ENCODE measurements at regions not wholly inside any gene's neighbourhood (a gene's known extent, or its start where the extent isn't known, plus 50 kb on each side); places are given as distances from the start of the nearest gene placed in this dataset.

- H3K27me3 ChIP-seq (ENCODE audit: control insufficient read depth in 2 of 2, insufficient read depth in 1 of 2, low read length in 1 of 2), result no peaks in the 10 kb centered on the region
- no peak for DNase-seq (ENCODE audit: low read depth in 6 of 9, low spot score in 9 of 9)
- H3K27ac ChIP-seq (ENCODE audit: low read depth in 1 of 2, low read length in 1 of 2), result no peak overlapping the region
- no peak overlapping the region for H3K4me3 ChIP-seq (ENCODE audit: low read length in 2 of 2)
- no peaks in the 10 kb centered on the region for H3K36me3 ChIP-seq (ENCODE audit: control insufficient read depth in 2 of 2, insufficient read depth in 2 of 2, low read length in 1 of 2)
- H3K9me3 ChIP-seq (ENCODE audit: control insufficient read depth in 2 of 2, insufficient read depth in 1 of 2, low read length in 1 of 2), result no peaks in the 10 kb centered on the region
- WGBS, result 67% methylated on average over 1 of the region's 1 CpG
- no peaks in the 10 kb centered on the region for H3K4me1 ChIP-seq (ENCODE audit: control insufficient read depth in 2 of 2, insufficient read depth in 2 of 2, low read length in 2 of 2)
Measured at GRCh38 chr1:218048828-218049420, 236.2 kb upstream of the RRP15 start.

DNA sequence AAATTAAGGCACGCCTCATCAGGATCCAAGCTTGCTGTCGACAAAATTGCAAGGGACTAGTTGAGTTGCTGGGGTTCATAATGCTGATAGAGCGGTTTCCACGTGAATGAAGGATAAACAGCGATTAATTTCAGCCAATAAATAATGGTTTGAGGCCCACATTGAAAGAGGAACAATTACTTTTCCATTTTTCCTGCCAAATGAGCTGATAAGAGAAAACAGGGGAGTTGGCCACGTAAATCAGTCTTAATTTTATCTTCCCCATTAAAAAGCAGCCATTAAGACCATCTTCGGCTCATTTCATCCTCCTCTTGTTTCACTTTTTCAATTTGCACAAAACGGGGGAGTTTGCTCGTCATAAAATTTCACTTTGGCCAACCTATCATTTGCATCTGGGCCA lies 235.5 kb upstream of the RRP15 start:
- Histone ChIP-seq H3K4me3 (ENCODE audit: low read length in 2 of 2) (no peak overlapping the region), H3K27ac (ENCODE audit: low read depth in 1 of 2, low read length in 1 of 2) (no peak overlapping the region), H3K36me3 (ENCODE audit: control insufficient read depth in 2 of 2, insufficient read depth in 2 of 2, low read length in 1 of 2) (no peaks in the 10 kb centered on the region), H3K9me3 (ENCODE audit: control insufficient read depth in 2 of 2, insufficient read depth in 1 of 2, low read length in 1 of 2) (no peaks in the 10 kb centered on the region), H3K4me1 (ENCODE audit: control insufficient read depth in 2 of 2, insufficient read depth in 2 of 2, low read length in 2 of 2) (no peaks in the 10 kb centered on the region), H3K27me3 (ENCODE audit: control insufficient read depth in 2 of 2, insufficient read depth in 1 of 2, low read length in 1 of 2) (no peaks in the 10 kb centered on the region)
- no peak for DNase-seq (ENCODE audit: low read depth in 6 of 9, low spot score in 9 of 9)
- 74% methylated on average over 9 of the region's 9 CpGs for WGBS

DNA sequence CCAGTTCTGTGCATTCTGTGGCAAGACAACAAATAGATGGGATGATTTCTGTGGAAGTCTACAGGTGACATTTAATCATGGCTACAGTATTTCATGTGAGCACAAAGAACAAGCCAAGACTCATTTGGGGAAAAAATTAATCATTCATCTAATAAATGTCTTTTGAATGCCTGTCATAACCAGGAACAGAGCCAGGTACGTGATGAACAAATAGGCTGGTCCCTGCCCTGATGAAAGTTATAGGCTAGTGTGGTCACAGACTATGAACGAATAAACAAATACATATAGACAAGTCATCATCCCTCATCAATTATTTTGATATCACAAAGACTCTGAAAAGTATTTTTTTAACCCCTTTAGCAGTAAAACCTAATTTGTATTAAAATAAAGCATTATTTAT lies 226.4 kb upstream of the RRP15 start:
- no peaks in the 10 kb centered on the region for H3K27me3 ChIP-seq (ENCODE audit: control insufficient read depth in 2 of 2, insufficient read depth in 1 of 2, low read length in 1 of 2)
- H3K4me1 ChIP-seq (ENCODE audit: control insufficient read depth in 2 of 2, insufficient read depth in 2 of 2, low read length in 2 of 2), result no peaks in the 10 kb centered on the region
- H3K27ac ChIP-seq (ENCODE audit: low read depth in 1 of 2, low read length in 1 of 2), result no peak overlapping the region
- no peaks in the 10 kb centered on the region for H3K9me3 ChIP-seq (ENCODE audit: control insufficient read depth in 2 of 2, insufficient read depth in 1 of 2, low read length in 1 of 2)
- no peak overlapping the region for H3K4me3 ChIP-seq (ENCODE audit: low read length in 2 of 2)
- no peaks in the 10 kb centered on the region for H3K36me3 ChIP-seq (ENCODE audit: control insufficient read depth in 2 of 2, insufficient read depth in 2 of 2, low read length in 1 of 2)
- 79% methylated on average over 2 of the region's 2 CpGs for WGBS
- no peak for DNase-seq (ENCODE audit: low read depth in 6 of 9, low spot score in 9 of 9)

DNA sequence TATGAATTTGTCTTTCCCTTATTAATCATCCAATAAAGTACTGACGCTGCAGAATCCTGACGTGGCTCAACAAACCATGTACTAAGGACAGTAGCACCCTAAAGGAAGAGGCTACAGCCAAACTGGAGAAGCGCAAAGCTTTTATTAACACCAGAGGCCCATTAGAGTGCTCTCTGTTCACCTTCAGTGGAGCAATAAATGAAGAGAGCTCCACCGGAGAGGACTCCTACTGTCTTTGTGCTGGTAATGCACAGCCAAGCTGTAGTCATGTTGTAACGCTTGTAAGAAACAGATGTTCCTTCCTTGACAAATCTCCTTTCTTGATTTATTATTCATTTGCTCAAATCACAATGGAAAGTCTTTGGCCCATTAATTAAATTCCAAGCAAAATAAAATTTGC lies 220.7 kb upstream of the RRP15 start:
- 89% methylated on average over 5 of the region's 5 CpGs for WGBS

GRCh38 chr1:218066332-218066731 lies 218.8 kb upstream of the RRP15 start:
- WGBS, result 80% methylated on average over 3 of the region's 3 CpGs
- no peaks in the 10 kb centered on the region for H3K4me1 ChIP-seq (ENCODE audit: control insufficient read depth in 2 of 2, insufficient read depth in 2 of 2, low read length in 2 of 2)
- no peaks in the 10 kb centered on the region for H3K9me3 ChIP-seq (ENCODE audit: control insufficient read depth in 2 of 2, insufficient read depth in 1 of 2, low read length in 1 of 2)
- no peaks in the 10 kb centered on the region for H3K36me3 ChIP-seq (ENCODE audit: control insufficient read depth in 2 of 2, insufficient read depth in 2 of 2, low read length in 1 of 2)
- no peak overlapping the region for H3K4me3 ChIP-seq (ENCODE audit: low read length in 2 of 2)
- DNase-seq (ENCODE audit: low read depth in 6 of 9, low spot score in 9 of 9), result no peak
- no peak overlapping the region for H3K27ac ChIP-seq (ENCODE audit: low read depth in 1 of 2, low read length in 1 of 2)
- no peaks in the 10 kb centered on the region for H3K27me3 ChIP-seq (ENCODE audit: control insufficient read depth in 2 of 2, insufficient read depth in 1 of 2, low read length in 1 of 2)

More for the DNA sequence above, 220.7 kb upstream of the RRP15 start:
- DNase-seq (ENCODE audit: low read depth in 6 of 9, low spot score in 9 of 9), result no peak
- Histone ChIP-seq H3K27ac (ENCODE audit: low read depth in 1 of 2, low read length in 1 of 2) (no peak overlapping the region), H3K4me1 (ENCODE audit: control insufficient read depth in 2 of 2, insufficient read depth in 2 of 2, low read length in 2 of 2) (no peaks in the 10 kb centered on the region), H3K9me3 (ENCODE audit: control insufficient read depth in 2 of 2, insufficient read depth in 1 of 2, low read length in 1 of 2) (no peaks in the 10 kb centered on the region), H3K4me3 (ENCODE audit: low read length in 2 of 2) (no peak overlapping the region), H3K36me3 (ENCODE audit: control insufficient read depth in 2 of 2, insufficient read depth in 2 of 2, low read length in 1 of 2) (no peaks in the 10 kb centered on the region), H3K27me3 (ENCODE audit: control insufficient read depth in 2 of 2, insufficient read depth in 1 of 2, low read length in 1 of 2) (no peaks in the 10 kb centered on the region)

GRCh38 chr1:218068241-218068640 lies 216.9 kb upstream of the RRP15 start:
- H3K4me3 ChIP-seq (ENCODE audit: low read length in 2 of 2), result no peak overlapping the region

DNA sequence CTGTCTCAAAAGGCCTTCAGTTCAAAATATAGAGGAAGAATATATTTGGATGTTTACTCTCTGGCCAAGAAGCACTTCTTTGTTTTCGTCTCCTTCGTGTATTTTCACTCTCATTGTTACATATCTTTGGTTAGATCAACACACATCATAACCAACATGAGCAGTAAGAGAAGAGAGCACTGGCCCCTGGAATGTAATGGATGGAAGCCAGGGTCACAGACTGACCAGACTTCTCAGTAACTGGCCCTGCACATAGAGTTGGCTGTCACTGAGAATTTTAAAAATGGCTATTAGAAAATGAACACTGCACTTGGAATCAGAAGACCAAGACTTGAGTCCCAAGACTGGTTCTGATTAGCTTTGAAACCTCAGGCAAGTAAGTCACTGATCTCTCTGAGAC lies 215.9 kb upstream of the RRP15 start:
- 39% methylated on average over 2 of the region's 2 CpGs for WGBS
- Histone ChIP-seq H3K4me3 (ENCODE audit: low read length in 2 of 2) (no peak overlapping the region), H3K27ac (ENCODE audit: low read depth in 1 of 2, low read length in 1 of 2) (no peak overlapping the region), H3K27me3 (ENCODE audit: control insufficient read depth in 2 of 2, insufficient read depth in 1 of 2, low read length in 1 of 2) (no peaks in the 10 kb centered on the region), H3K36me3 (ENCODE audit: control insufficient read depth in 2 of 2, insufficient read depth in 2 of 2, low read length in 1 of 2) (no peaks in the 10 kb centered on the region), H3K4me1 (ENCODE audit: control insufficient read depth in 2 of 2, insufficient read depth in 2 of 2, low read length in 2 of 2) (no peaks in the 10 kb centered on the region), H3K9me3 (ENCODE audit: control insufficient read depth in 2 of 2, insufficient read depth in 1 of 2, low read length in 1 of 2) (no peaks in the 10 kb centered on the region)
- DNase-seq (ENCODE audit: low read depth in 6 of 9, low spot score in 9 of 9), result no peak

More at GRCh38 chr1:218068241-218068640, 216.9 kb upstream of the RRP15 start:
- DNase-seq (ENCODE audit: low read depth in 6 of 9, low spot score in 9 of 9), result no peak
- H3K36me3 ChIP-seq (ENCODE audit: control insufficient read depth in 2 of 2, insufficient read depth in 2 of 2, low read length in 1 of 2), result no peaks in the 10 kb centered on the region
- 71% methylated on average over 1 of the region's 1 CpG for WGBS
- H3K27me3 ChIP-seq (ENCODE audit: control insufficient read depth in 2 of 2, insufficient read depth in 1 of 2, low read length in 1 of 2), result no peaks in the 10 kb centered on the region
- H3K27ac ChIP-seq (ENCODE audit: low read depth in 1 of 2, low read length in 1 of 2), result no peak overlapping the region
- H3K9me3 ChIP-seq (ENCODE audit: control insufficient read depth in 2 of 2, insufficient read depth in 1 of 2, low read length in 1 of 2), result no peaks in the 10 kb centered on the region
- H3K4me1 ChIP-seq (ENCODE audit: control insufficient read depth in 2 of 2, insufficient read depth in 2 of 2, low read length in 2 of 2), result no peaks in the 10 kb centered on the region

DNA sequence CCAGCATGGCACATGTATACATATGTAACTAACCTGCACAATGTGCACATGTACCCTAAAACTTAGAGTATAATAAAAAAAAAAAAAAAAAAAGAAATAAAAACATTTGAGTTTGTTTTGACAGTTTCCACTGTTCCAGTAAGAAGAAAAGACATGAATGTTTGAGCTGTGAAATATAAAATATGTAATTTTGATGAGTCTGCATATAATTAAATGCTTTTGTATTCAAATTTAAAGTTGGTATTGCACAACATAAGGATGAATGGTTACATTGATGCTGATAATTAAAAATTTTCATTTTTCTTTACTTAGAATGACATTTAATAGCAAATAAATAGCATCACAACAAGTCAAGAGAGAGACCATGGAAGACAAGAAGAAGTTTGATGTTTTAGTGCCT lies 212.0 kb upstream of the RRP15 start:
- Histone ChIP-seq H3K9me3 (ENCODE audit: control insufficient read depth in 2 of 2, insufficient read depth in 1 of 2, low read length in 1 of 2) (no peaks in the 10 kb centered on the region), H3K4me3 (ENCODE audit: low read length in 2 of 2) (no peak overlapping the region), H3K4me1 (ENCODE audit: control insufficient read depth in 2 of 2, insufficient read depth in 2 of 2, low read length in 2 of 2) (no peaks in the 10 kb centered on the region), H3K27me3 (ENCODE audit: control insufficient read depth in 2 of 2, insufficient read depth in 1 of 2, low read length in 1 of 2) (no peaks in the 10 kb centered on the region), H3K27ac (ENCODE audit: low read depth in 1 of 2, low read length in 1 of 2) (no peak overlapping the region), H3K36me3 (ENCODE audit: control insufficient read depth in 2 of 2, insufficient read depth in 2 of 2, low read length in 1 of 2) (no peaks in the 10 kb centered on the region)
- DNase-seq (ENCODE audit: low read depth in 6 of 9, low spot score in 9 of 9), result no peak

GRCh38 chr1:218078916-218079315 lies 206.2 kb upstream of the RRP15 start:
- Histone ChIP-seq H3K27ac (ENCODE audit: low read depth in 1 of 2, low read length in 1 of 2) (no peak overlapping the region), H3K9me3 (ENCODE audit: control insufficient read depth in 2 of 2, insufficient read depth in 1 of 2, low read length in 1 of 2) (no peaks in the 10 kb centered on the region), H3K4me3 (ENCODE audit: low read length in 2 of 2) (no peak overlapping the region), H3K27me3 (ENCODE audit: control insufficient read depth in 2 of 2, insufficient read depth in 1 of 2, low read length in 1 of 2) (no peaks in the 10 kb centered on the region), H3K4me1 (ENCODE audit: control insufficient read depth in 2 of 2, insufficient read depth in 2 of 2, low read length in 2 of 2) (no peaks in the 10 kb centered on the region), H3K36me3 (ENCODE audit: control insufficient read depth in 2 of 2, insufficient read depth in 2 of 2, low read length in 1 of 2) (no peaks in the 10 kb centered on the region)
- DNase-seq (ENCODE audit: low read depth in 6 of 9, low spot score in 9 of 9), result no peak
- 84% methylated on average over 3 of the region's 3 CpGs for WGBS

GRCh38 chr1:218079347-218079746 lies 205.7 kb upstream of the RRP15 start:
- H3K4me3 ChIP-seq (ENCODE audit: low read length in 2 of 2), result no peak overlapping the region
- H3K27me3 ChIP-seq (ENCODE audit: control insufficient read depth in 2 of 2, insufficient read depth in 1 of 2, low read length in 1 of 2), result no peaks in the 10 kb centered on the region
- 70% methylated on average over 4 of the region's 4 CpGs for WGBS
- no peaks in the 10 kb centered on the region for H3K4me1 ChIP-seq (ENCODE audit: control insufficient read depth in 2 of 2, insufficient read depth in 2 of 2, low read length in 2 of 2)
- H3K36me3 ChIP-seq (ENCODE audit: control insufficient read depth in 2 of 2, insufficient read depth in 2 of 2, low read length in 1 of 2), result no peaks in the 10 kb centered on the region
- no peak overlapping the region for H3K27ac ChIP-seq (ENCODE audit: low read depth in 1 of 2, low read length in 1 of 2)
- no peaks in the 10 kb centered on the region for H3K9me3 ChIP-seq (ENCODE audit: control insufficient read depth in 2 of 2, insufficient read depth in 1 of 2, low read length in 1 of 2)
- no peak for DNase-seq (ENCODE audit: low read depth in 6 of 9, low spot score in 9 of 9)

Measured in thymus (tissue), 11 donors.